ENCODE measurements at regions not wholly inside any gene's neighbourhood (a gene's known extent, or its start where the extent isn't known, plus 50 kb on each side); places are given as distances from the start of the nearest gene placed in this dataset.

DNA sequence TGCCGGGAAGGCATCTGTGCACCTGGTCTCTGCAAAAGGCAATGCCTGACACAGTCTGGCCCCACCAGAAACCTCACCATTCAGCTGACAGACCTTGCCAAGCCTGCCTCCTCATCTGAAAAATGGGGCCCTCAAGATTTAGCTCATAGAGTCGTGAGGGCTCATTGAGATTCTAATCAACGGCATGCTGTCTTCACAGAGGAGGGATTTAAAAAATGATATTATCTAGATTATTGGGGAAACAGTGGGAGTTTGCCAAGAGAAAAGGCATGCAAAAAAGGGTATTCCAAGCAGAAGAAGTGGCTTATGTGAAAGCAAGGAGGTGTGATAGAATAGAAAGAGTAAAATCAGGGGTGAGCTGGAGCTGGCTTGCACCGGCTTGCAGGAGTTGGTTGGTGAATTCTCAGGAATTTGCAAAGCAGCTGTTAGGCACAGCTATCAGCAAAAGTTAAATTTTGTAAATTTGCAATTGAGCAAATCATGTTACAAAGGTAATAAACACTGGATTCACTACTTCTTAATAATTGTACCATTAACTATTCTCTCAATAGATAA, 91.7 kb upstream of the WNT4 start:
- no peak for DNase-seq (ENCODE audit: extremely low spot score)
- TF ChIP-seq FOXK2 (IDR thresholded peaks at IDR 0.05) (no peak), LEF1 (IDR thresholded peaks at IDR 0.05; ENCODE audit: borderline replicate concordance) (no peak), PKNOX1 (IDR thresholded peaks at IDR 0.05) (no peak), FOXA1 (IDR thresholded peaks at IDR 0.05) (no peak), TARDBP (IDR thresholded peaks at IDR 0.05) (no peak), HDGF (IDR thresholded peaks at IDR 0.05; ENCODE audit: borderline replicate concordance) (no peak), FOXM1 (IDR thresholded peaks at IDR 0.05; ENCODE audit: borderline replicate concordance) (no peak), ARNT (IDR thresholded peaks at IDR 0.05) (no peak), ZNF384 (IDR thresholded peaks at IDR 0.05) (no peak), NFRKB (IDR thresholded peaks at IDR 0.05) (no peak), SP1 (IDR thresholded peaks at IDR 0.05) (no peak)
- ChIA-PET POLR2A (no interaction called here), CTCF (no interaction called here)

GRCh38 chr1:22236166-22236565, 93.3 kb upstream of the WNT4 start:
- ChIA-PET POLR2A (interaction anchor here (0.6 kb wide), 1 partner anchor 158 kb away, joined by 3 read pairs; no protein-coding TSS in a partner anchor), CTCF (no interaction called here)
- no peak for DNase-seq (ENCODE audit: extremely low spot score)
- TF ChIP-seq CTBP1 (IDR thresholded peaks at IDR 0.05; ENCODE audit: borderline replicate concordance) (no peak), SP1 (IDR thresholded peaks at IDR 0.05) (no peak), FOXA1 (IDR thresholded peaks at IDR 0.05) (no peak), TARDBP (IDR thresholded peaks at IDR 0.05) (no peak), HDGF (IDR thresholded peaks at IDR 0.05; ENCODE audit: borderline replicate concordance) (no peak), FOXK2 (IDR thresholded peaks at IDR 0.05) (no peak), FOXM1 (IDR thresholded peaks at IDR 0.05; ENCODE audit: borderline replicate concordance) (no peak), ZNF384 (IDR thresholded peaks at IDR 0.05) (no peak)

DNA sequence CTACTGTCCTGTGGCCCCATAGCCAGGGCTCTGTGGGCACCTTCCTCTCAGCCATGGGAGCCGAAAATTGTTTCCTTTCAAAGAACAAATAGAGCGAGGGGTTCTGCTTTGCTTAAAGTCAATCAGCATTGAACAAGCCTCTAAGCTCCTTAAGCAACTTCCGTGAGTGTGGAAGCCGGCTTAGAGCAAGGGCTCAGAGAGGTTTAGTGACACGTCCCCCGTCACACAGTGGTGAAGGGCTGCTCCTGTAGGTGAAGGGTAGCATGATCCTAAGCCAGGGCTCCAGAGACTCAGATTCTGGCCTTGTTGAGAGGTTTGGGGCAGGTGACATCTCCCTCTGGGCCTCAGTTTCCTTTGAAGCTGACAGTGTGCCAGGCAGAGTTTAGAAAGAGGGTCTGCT, 94.0 kb upstream of the WNT4 start:
- TF ChIP-seq BHLHE40 (IDR thresholded peaks at IDR 0.05; ENCODE audit: borderline replicate concordance) (no peak), HDGF (IDR thresholded peaks at IDR 0.05; ENCODE audit: borderline replicate concordance) (no peak), CTBP1 (IDR thresholded peaks at IDR 0.05; ENCODE audit: borderline replicate concordance) (no peak), LEF1 (IDR thresholded peaks at IDR 0.05; ENCODE audit: borderline replicate concordance) (no peak), ZNF384 (IDR thresholded peaks at IDR 0.05) (no peak), FOXM1 (IDR thresholded peaks at IDR 0.05; ENCODE audit: borderline replicate concordance) (no peak), FOXA1 (IDR thresholded peaks at IDR 0.05) (no peak), TARDBP (IDR thresholded peaks at IDR 0.05) (no peak), SUZ12 (IDR thresholded peaks at IDR 0.05) (no peak), FOXK2 (IDR thresholded peaks at IDR 0.05) (no peak), PKNOX1 (IDR thresholded peaks at IDR 0.05) (no peak), L3MBTL2 (conservative IDR thresholded peaks at IDR 0.05) (no peak), SP1 (IDR thresholded peaks at IDR 0.05) (no peak), NFRKB (IDR thresholded peaks at IDR 0.05) (no peak), ELF4 (IDR thresholded peaks at IDR 0.05) (no peak), ARNT (IDR thresholded peaks at IDR 0.05) (no peak)
- CTCF ChIA-PET, result no interaction called here
- POLR2A ChIA-PET, result no interaction called here
- no peak for DNase-seq (ENCODE audit: extremely low spot score)

GRCh38 chr1:22237433-22238093, 94.7 kb upstream of the WNT4 start:
- TF ChIP-seq L3MBTL2 (conservative IDR thresholded peaks at IDR 0.05) (no peak), FOXK2 (IDR thresholded peaks at IDR 0.05) (no peak), SP1 (IDR thresholded peaks at IDR 0.05) (no peak), CTBP1 (IDR thresholded peaks at IDR 0.05; ENCODE audit: borderline replicate concordance) (no peak), PKNOX1 (IDR thresholded peaks at IDR 0.05) (no peak), BHLHE40 (IDR thresholded peaks at IDR 0.05; ENCODE audit: borderline replicate concordance) (no peak), ZNF384 (IDR thresholded peaks at IDR 0.05) (no peak), NFRKB (IDR thresholded peaks at IDR 0.05) (no peak), TARDBP (IDR thresholded peaks at IDR 0.05) (no peak), ELF4 (IDR thresholded peaks at IDR 0.05) (no peak), HDGF (IDR thresholded peaks at IDR 0.05; ENCODE audit: borderline replicate concordance) (no peak), FOXA1 (IDR thresholded peaks at IDR 0.05) (no peak), LEF1 (IDR thresholded peaks at IDR 0.05; ENCODE audit: borderline replicate concordance) (no peak), SUZ12 (IDR thresholded peaks at IDR 0.05) (no peak), ARNT (IDR thresholded peaks at IDR 0.05) (no peak), FOXM1 (IDR thresholded peaks at IDR 0.05; ENCODE audit: borderline replicate concordance) (no peak)
- CTCF ChIA-PET, result no interaction called here
- no peak for DNase-seq (ENCODE audit: extremely low spot score)
- POLR2A ChIA-PET, result no interaction called here

DNA sequence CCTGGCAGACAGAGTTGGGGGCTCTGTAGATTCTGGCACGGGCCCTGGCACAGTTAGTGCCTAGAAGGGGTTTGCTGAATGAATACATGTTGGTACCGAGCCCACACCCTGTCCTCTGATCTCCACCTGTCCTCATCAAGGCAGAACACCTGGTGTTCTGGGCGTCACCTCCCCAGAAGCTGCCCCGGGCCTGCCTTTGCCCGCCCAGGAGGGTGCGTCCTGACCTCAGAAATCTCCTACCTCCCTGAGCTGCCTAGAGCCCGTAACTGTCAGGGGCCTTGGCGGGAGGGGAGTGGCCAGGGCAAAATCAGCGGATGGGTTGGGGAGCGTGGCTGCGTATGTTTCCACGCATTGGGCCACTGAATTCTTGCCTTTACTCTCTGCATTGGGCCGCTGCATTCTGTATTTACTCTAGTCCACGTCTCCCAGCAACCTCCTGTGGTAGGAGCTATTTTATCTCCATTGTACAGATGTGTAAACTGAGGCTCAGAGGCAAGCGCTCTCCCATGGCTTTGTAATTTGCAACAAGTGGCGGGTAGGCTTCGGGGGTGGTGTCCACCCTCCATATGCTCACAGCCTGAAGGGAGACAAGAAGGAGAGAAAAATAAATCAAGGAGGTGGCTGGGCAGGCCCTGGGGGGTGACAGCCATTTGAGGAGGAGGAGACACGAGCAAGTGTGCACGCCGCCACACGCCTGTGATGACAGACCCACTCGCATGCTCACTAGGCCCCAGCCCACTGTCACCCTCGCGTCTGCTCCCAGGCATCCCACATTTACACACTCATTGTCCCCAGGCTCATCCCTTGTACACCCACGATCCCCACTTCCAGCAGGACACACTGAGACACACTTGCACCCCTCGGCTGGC, 95.7 kb upstream of the WNT4 start:
- ChIA-PET POLR2A (no interaction called here), CTCF (no interaction called here)
- DNase-seq (ENCODE audit: extremely low spot score), result no peak
- TF ChIP-seq SUZ12 (IDR thresholded peaks at IDR 0.05) (no peak), HDGF (IDR thresholded peaks at IDR 0.05; ENCODE audit: borderline replicate concordance) (no peak), SP1 (IDR thresholded peaks at IDR 0.05) (no peak), FOXA1 (IDR thresholded peaks at IDR 0.05) (no peak), ARNT (IDR thresholded peaks at IDR 0.05) (no peak), CTBP1 (IDR thresholded peaks at IDR 0.05; ENCODE audit: borderline replicate concordance) (no peak), TARDBP (IDR thresholded peaks at IDR 0.05) (no peak), PKNOX1 (IDR thresholded peaks at IDR 0.05) (no peak), L3MBTL2 (conservative IDR thresholded peaks at IDR 0.05) (no peak), BHLHE40 (IDR thresholded peaks at IDR 0.05; ENCODE audit: borderline replicate concordance) (no peak), FOXM1 (IDR thresholded peaks at IDR 0.05; ENCODE audit: borderline replicate concordance) (no peak), LEF1 (IDR thresholded peaks at IDR 0.05; ENCODE audit: borderline replicate concordance) (no peak)
